HG03520 (cell line): ENCODE measurements at regions not wholly inside any gene's neighbourhood (a gene's known extent, or its start where the extent isn't known, plus 50 kb on each side); places are given as distances from the start of the nearest gene placed in this dataset.
"Not testable (repeated sequence)": the region's sequence is repeated elsewhere in the genome, so short reads cannot be mapped to it uniquely, and the experiment has no call there.

ENCODE experiments used
- ATAC-seq: cut with Tn5 transposase; IDR thresholded peaks from one replicate; pipeline ENCODE4 v1.9.1; 2021; ENCODE audit warnings: mild to moderate bottlenecking, moderate library complexity; ENCODE audit not compliant: unreplicated experiment

DNA sequence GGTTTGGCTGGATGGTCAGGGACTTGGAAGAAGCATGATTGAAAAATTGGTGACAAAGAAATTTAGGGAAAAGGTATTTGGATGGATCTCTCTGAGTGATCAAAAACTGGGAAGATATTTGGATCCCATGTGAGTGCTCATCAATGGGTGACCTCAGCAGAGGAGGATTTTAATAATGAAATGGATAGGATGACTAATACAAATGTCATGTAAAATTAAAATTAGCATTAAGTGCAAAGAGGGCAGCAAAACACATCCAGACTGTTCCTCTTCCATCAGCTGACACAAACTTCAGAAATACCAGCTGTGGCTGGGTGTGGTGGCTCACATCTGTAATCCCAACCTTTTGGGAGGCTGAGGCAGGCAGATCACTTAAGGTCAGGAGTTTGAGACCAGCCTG, 151.7 kb downstream of the THBS2 start:
- ATAC-seq = no peak

DNA sequence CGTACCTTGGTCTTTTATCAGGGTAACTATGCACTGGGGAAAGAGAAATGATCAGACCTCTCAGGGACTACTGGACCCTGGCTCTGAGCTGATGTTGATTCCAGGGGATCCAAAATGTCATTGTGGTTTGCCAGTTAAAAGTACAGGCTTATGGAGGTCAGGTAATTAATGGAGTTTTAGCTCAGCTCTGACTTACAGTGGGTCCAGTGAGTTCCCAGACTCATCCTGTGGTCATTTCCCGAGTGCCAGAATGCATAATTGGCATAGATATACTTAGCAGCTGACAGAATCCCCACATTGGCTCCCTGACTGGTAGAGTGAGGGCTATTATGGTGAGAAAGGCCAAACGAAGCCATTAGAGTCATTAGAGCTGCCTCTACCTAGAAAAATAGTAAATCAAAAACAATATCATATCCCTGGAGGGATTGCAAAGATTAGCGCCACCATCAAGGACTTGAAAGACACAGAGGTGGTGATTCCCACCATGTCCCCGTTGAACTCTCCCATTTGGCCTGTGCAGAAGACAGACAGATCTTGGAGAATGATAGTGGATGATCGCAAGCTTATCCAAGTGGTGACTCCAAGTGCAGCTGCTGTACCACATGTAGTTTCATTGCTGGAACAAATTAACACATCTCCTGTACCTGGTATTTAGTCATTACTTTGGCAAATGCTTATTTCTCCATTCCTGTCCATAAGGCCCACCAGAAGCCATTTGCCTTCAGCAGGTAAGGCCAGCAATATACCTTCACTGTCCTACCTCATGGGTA, 152.4 kb downstream of the THBS2 start:
- no peak for ATAC-seq

- ATAC-seq = no peak
Observed at GRCh38 chr6:169099411-169100202, 154.0 kb downstream of the THBS2 start.

- not testable (repeated sequence) for ATAC-seq
Observed at GRCh38 chr6:169098651-169099050, 155.0 kb downstream of the THBS2 start.

GRCh38 chr6:169098116-169098515, 155.5 kb downstream of the THBS2 start:
- ATAC-seq = no peak

- ATAC-seq = no peak
Observed at GRCh38 chr6:169097381-169097959, 156.2 kb downstream of the THBS2 start.

DNA sequence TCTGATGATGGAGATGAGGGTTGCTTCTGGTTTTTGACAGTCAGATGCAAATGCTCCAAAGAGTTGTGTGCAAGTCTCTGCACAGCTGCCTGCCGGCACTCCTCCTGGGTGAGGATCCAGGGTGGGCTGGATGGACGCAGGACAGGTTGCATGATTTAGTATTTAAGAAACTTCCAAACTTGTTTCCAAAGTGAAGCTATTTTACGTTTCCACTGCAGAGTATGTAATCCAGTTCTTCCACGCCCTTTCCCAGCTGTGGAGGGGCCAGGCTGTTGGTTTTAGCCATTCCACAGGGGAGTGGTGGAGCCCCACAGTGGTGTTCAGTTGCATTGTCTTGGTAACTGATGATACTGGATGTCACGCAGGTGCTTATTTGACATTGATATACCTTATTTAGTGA, 157.3 kb downstream of the THBS2 start:
- ATAC-seq = no peak

DNA sequence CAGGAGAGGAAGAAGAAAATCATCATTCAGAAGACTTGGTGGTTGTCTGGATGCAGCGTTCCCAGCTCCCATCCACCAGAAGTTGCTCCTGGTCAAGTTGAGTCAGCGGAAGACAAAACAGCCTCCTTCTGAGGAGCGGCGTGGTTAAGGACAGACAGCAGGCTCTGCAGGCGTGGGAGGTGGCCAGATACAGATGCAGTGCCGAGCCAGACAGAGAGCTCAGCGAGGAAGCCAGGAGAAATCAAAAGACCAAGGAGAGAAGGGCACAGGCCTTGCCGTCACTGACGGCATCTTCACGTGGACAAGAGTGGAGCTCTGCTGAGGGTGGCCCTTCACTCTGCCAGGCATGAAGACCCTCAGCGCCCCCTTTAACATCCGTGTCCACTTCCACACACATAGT, 158.5 kb downstream of the THBS2 start:
- no peak for ATAC-seq

DNA sequence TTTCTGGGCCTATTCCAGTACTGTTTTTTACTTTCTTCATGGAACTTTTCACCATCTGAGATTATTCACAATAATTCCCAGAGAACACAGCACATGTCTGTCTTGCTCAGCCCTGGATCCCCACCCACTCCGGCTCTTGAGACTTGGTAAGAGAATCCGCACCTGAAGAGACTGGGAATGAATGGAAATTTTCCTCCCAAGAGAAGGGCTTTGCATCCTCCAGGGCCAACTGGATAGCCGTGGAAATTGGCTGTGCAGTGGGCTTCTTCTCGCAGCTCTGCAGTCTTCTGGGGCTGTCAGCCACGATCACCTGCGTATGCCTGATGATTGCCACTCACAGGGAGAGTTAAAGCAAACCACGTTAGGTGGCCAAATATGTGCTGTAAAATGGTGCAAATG, 159.1 kb downstream of the THBS2 start:
- ATAC-seq = no peak

DNA sequence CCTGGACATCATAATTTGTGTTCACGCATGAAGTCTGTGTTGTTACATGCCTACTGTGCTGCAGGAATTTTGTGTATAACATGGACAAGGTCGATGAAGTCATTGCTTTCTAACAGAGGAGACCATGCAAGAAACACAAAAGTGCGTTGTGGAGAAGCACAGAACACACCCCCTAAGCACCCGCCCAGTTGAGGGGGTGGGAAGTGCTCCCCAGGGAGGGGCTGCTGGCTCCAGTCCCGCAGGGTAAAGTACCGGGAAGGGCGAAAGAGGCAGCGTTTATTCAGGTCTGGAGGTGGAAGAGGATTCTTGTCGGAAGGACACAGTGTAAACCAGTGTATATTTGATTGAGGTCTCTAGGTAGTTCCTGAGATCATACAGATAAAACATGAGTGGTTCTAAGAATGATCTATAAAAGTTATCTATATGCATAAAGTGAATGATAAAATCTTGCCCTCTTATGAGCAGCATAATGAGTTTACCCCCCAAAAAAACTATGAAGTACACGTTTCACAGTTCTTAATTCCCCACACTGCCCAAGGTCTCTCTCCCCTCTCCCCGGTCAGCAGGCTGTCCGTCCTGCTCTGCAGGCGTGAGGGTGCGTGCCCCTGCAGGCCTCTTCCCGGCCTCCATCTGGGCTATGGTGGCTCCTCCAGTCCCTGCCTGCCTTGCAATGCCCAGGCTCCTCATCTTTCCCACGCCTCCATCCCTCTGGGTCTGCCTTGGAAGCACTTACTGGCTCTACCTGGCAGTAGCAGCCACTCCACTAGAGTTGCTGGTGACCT, 159.7 kb downstream of the THBS2 start:
- ATAC-seq = no peak

DNA sequence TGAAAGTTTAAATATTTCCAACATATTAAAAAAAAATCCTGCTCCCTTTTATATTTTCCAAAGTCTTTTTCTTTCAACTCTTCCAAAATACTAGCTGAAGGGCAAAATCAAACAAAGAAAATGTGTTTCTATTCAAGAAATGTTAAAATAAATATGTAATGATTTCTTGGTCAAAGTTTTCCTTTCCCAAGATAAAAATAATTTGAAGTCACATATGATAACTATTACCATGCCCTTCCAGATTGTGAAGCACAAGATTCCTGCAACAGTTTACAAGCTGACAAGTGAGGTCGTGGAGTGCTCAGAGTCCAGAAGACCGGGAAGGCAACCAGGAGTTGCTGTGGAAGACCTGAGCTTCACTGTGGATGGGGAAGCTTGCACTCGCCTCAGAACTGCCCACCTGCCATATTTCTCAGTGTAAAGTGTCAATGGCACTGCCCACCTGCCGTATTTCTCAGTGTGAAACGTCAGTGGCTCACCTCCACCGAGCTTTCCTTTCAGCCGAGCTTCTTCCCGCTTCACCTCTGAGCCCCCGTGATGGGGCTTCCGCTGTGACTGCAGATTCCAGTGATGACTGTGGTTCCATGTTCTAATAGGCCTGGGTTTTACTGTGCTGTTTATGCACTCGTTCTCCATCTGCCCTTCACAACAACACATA, 160.5 kb downstream of the THBS2 start:
- no peak for ATAC-seq

DNA sequence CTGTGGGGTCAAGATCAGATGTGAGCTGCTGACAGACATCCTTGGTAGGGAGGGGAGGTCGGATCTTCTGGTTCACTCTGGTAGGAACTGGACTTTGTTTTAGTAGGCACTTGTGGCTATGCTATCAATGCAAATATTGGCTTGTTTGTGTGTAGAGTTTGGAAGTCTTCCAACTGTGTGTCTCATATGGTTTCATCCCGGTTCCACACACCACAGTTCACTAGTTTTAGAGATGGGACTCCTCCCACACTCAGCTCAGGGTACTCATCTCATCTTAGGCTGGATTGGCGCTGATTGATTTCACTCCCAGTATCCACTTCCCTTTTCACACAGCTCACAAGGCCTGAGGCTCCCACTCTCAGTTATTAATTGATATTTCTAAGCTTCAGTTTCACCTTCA, 161.3 kb downstream of the THBS2 start:
- no peak for ATAC-seq

- ATAC-seq = not testable (repeated sequence)
Observed at GRCh38 chr6:169090514-169091127, 163.0 kb downstream of the THBS2 start.

DNA sequence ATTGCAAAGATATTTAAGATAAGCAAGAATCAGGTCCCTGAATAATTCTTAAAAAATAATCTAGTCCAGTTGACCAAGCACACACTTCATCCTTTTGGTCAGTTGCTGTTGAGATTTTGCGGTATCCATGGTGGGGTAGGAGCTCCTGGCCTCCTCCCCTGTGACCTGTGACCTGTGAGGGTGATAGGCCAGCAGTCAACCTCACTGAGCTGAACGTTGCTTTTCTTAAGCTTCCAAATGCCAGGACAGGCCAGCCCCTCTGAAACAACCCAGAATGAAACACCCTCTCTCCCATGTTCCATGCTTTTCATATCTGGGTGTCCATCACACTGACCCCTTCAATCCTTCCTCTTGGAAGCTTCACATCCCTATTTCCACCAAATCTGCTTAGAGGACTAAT, 164.9 kb downstream of the THBS2 start:
- no peak for ATAC-seq

DNA sequence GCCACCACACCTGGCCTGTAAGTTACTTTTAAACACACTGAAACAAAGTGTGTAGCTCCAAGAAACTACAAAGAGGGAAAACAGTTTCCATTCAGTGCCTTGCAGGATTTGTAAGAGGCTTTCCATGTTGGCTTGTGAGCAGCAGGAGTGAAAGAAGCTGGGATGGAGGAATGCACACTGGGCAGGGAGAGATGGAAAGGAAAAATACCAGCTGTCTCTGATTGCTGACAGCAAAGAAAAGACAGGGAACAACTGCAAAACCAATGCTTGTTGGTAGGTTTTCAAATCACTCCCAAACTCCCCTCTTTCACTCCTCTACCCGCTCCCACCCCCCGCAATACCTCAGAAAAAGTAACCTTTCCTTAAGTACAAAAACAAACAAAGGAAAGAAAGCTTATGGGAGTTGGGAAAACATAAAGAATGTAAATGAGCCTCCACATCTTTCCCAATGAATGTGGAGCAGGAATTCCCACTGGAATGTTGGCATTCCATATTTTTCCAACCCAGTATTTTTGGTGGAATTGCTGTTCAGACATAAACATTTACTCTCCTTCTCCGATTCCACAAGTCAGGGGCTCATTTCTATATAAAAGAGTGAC, 166.1 kb downstream of the THBS2 start:
- no peak for ATAC-seq

GRCh38 chr6:169086616-169087015, 167.0 kb downstream of the THBS2 start:
- not testable (repeated sequence) for ATAC-seq

DNA sequence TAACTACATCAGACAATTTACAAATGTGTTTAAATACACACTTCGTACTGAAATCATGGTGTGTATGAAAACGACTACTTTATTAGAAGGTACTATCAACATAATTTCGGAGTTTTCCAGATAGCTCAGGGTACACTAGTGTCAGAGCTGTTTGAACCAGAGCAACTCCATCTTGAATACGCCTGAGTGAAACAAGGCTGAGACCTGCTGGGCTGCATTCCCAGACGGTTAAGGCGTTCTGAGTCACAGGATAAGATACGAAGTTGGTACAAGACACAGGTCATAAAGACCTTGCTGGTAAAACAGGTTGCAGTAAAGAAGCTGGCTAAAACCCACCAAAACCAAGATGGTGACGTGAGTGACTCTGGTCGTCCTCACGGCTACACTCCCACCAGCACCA, 167.6 kb downstream of the THBS2 start:
- ATAC-seq = no peak

DNA sequence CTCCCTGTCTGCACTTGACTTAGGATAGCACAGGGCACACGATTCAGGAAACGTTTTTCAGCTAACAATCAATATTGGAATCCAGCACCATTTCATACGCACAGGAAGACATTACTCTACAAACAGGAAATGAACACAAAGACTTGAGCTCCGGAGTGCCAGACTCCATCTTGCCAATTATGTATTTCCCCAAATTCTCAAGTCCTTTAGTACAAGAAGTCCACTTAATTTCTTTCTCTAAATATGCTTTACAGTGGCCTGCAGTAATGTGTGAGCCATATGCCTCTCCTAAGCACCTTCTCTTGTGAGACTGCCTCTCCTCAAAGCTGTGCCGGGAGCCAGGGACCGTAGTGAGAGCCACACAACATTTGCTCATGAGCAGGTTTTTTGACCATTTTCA, 168.2 kb downstream of the THBS2 start:
- ATAC-seq = no peak

DNA sequence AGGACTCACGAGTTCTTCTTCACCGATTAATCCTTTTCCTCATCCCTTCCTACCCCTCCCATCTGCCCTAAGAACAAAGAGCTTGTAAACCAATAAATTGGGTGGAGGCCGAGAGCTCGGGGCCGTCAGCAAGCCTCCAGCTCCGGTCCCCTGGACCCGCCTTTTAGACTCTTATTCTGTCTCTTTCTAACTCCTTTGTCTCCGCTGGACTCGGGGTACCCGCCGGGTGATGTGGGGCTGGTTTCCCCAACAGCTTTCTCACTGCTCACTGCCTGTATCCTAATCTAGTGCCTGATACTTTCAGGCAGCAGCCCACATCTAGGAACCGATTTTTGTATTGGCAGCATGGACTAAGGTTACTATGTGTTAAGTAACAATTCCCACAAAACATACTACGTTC, 169.1 kb downstream of the THBS2 start:
- not testable (repeated sequence) for ATAC-seq

DNA sequence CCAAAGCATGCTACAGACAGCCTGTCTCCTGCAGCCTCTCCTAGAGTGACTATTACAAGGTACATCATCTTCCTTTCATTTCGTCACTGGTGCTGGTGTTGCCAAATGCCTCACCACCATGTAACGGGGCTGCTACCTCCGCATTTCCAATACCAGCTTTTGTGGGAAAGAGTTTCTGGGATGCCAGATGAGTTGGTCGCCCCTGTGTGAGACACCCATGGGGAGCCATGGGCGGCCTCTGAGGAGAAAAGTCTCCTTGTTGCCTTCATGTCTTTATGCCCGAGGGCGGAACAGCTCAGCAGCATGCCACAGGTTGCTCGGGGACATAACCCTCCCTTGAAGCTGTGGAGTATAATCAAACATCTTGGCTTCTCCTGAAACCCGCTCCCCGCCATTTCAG, 169.6 kb downstream of the THBS2 start:
- no peak for ATAC-seq
